ENCODE measurements at regions not wholly inside any gene's neighbourhood (a gene's known extent, or its start where the extent isn't known, plus 50 kb on each side); places are given as distances from the start of the nearest gene placed in this dataset.

DNA sequence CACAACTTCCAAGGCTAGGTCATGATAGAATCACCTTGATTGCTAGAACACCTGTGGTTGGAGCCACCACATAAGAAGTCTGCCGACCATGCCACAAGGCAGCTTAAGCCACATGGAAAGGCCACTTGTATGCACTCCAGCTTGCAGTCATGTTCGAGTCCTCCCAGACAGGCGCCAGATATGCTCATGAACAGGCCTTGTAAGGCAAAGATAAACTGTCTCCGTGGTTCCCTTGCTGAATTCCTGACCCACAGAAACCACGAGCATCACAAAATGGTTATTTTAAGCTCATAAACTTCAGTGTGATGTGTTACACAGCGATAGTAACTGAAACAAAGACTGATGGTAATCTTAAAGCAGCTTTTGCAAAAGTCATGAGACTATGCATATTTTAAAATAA, 188.4 kb upstream of the DAPK1 start:
- no peak for TF ChIP-seq GABPA (IDR thresholded peaks at IDR 0.05; ENCODE audit: low read depth)
- TF ChIP-seq, protein P1, sequence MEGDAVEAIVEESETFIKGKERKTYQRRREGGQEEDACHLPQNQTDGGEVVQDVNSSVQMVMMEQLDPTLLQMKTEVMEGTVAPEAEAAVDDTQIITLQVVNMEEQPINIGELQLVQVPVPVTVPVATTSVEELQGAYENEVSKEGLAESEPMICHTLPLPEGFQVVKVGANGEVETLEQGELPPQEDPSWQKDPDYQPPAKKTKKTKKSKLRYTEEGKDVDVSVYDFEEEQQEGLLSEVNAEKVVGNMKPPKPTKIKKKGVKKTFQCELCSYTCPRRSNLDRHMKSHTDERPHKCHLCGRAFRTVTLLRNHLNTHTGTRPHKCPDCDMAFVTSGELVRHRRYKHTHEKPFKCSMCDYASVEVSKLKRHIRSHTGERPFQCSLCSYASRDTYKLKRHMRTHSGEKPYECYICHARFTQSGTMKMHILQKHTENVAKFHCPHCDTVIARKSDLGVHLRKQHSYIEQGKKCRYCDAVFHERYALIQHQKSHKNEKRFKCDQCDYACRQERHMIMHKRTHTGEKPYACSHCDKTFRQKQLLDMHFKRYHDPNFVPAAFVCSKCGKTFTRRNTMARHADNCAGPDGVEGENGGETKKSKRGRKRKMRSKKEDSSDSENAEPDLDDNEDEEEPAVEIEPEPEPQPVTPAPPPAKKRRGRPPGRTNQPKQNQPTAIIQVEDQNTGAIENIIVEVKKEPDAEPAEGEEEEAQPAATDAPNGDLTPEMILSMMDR (IDR thresholded peaks at IDR 0.05; ENCODE audit: insufficient read depth, low read length): no peak
